HTR-8/SVneo (cell line): ENCODE measurements at regions not wholly inside any gene's neighbourhood (a gene's known extent, or its start where the extent isn't known, plus 50 kb on each side); places are given as distances from the start of the nearest gene placed in this dataset.
"Not testable (repeated sequence)": the region's sequence is repeated elsewhere in the genome, so short reads cannot be mapped to it uniquely, and the experiment has no call there.

ENCODE experiments used
- DNase-seq: peaks from one replicate; pipeline ENCODE4 v3.0.0; 2011; ENCODE audit warnings: low spot score, mixed read lengths; ENCODE audit not compliant: insufficient read length
- FAIRE-seq: peaks from 2 replicates; lab custom pipeline; 2011; peaks lifted over from hg19 to GRCh38; lab: Jason Lieb, UNC

- FAIRE-seq: no peak
- DNase-seq: no peak
Observed at GRCh38 chr1:208460823-208461222, 216.6 kb upstream of the PLXNA2 start.

DNA sequence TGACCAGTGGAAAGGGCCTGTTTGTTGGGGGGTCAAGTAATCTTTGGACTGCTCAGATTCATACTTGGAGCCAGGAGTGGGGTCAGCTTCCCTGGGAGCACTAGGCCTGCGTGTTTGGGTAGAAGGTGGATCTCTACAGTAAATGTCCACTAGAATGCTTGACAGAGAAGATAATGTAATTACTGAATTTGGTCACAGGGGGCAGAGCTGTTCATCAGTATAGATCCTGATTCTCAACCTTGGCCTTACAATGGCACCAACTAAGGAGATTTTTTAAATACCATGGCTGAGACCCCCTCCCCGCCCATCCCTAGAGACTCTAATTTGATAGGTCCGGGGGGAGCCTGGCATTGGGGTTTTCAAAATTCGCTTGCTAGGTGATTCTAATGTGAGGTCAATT lies 217.5 kb upstream of the PLXNA2 start:
- DNase-seq (no peak), FAIRE-seq (no peak)

DNA sequence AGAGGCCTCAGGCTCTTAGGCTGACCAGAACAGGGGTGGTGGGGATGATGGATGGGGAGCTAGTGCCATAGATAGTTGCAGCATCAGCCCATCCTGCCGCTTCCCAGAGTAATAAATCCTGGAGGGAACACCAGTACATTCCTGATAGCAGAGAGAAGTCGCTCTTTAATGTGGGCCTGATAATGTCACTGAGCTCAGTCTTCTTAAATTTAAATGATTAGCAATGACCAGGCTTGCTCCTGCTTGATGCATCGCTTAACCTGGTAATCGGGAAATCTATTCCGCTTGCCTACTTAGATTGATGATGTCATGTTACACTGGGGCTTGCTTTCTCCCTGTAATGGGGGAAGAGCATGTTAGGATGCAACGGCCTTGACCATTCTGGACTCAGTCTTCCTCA lies 218.6 kb upstream of the PLXNA2 start:
- DNase-seq (no peak), FAIRE-seq (no peak)

DNA sequence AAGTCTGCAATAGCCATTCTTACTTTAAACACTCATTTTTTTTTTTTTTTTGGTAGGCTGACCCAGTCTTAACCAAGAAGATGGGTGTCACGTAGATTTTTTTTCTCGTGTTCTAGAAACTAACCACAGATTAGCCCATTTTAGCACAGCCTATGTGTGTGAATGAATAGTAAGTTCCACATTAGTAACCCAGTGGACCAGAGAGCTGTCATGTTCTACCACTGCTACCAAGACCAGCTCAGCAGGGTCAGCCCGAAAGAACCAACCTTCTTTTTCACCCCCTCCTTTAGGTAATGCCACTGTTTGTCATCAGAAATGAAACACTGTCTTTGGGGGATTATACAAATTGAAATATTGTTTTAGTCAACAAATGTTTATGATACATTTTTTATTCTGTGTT lies 221.1 kb upstream of the PLXNA2 start:
- DNase-seq (no peak), FAIRE-seq (no peak)

DNA sequence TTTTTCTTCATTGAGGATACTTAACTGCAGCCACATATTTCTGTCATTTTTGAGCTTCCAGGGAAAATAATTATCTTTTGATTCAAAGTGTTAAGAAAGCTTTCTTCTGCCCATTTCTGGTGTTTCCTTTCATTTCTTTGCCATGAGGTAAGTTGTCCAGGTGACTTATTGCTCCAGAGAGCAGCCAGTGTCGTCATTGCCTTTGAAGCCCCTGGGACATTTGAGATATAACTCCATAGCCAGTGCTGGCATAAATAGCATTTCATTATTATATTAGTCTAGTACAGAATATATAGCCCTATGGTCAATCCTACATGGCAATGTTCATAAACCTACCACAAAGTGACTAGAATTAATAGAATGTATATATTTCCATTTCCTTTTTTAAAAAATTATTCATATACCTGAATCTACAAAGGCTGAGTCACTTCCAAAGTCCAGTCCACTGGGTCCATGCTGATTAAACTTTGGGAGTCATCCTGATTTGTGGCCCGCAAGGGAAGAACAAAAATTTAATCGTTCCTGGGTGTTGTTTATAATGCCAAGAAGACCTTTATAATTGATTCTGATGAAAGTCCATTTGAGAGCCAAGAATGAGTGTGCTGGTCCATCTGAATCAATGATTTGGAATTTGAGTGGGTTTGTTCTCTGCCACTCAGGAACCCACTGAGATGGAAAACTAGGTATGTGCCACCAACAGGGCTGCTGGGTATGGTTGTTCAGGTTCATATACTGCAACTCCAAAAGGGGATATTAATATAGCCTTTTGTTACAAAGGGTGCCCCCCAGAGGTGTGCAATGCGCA lies 221.8 kb upstream of the PLXNA2 start:
- FAIRE-seq (no peak), DNase-seq (no peak)

GRCh38 chr1:208467151-208467780 lies 223.1 kb upstream of the PLXNA2 start:
- no peak for DNase-seq
- FAIRE-seq: no peak

GRCh38 chr1:208475449-208475848 lies 231.3 kb upstream of the PLXNA2 start:
- no peak for DNase-seq
- FAIRE-seq: no peak

- FAIRE-seq: no peak
- no peak for DNase-seq
Observed at GRCh38 chr1:208475951-208476845, 232.0 kb upstream of the PLXNA2 start.

- no peak for FAIRE-seq
- no peak for DNase-seq
Observed at GRCh38 chr1:208476846-208477170, 232.6 kb upstream of the PLXNA2 start.

DNA sequence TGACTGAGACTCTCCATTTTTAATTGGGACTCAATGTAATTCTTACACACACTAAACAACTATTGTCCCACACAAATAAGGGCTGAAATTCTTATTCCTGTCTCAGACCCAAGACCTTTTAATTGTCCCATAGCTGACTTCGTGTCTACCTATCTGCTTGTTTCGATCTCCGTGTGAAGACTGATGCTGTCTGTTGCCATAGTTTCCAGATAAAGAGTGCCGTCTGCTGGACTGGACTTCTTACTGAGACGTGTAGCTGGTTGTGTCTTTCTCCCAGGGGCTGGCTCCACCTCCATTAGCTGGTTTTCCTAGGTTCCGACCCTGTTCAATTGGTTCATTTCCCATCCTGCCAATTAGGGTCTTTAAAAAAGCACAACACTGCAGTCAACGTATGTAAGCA lies 235.3 kb upstream of the PLXNA2 start:
- no peak for FAIRE-seq
- no peak for DNase-seq

DNA sequence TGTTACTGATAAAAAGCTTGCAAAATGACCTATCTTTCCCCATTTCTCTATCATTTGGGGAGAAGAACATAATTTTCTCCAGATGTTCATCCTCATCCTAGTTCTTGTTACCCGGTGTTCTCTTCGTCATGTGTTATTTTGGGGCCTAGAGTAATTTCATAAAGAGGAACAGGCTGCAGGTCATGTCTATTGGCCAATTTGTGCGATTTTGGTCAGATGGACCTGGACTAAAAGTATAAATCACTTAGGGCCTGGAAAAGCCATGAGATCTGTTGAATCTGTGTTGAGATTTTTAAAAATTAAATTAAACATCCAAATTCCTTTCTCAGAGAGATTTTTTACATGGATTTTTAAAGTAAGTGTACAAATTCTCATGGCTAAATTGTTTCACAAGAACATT lies 241.3 kb upstream of the PLXNA2 start:
- DNase-seq: no peak

DNA sequence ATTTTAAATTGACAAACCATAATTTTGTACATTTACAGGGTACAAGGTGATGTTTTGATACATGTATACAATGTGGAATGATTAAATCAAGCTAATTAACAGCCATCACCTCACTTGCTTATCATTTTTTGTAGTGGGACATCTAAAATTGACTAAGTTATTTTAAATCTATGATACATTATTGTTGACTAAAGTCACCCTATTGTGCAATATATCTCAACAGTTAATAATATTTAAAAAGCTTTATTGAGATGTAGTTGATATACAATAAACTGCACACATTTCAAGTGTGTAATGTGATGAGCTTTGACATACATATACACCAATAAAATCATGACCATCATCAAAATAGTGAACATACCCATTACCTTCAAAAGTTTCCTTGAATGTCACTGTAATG lies 242.5 kb upstream of the PLXNA2 start:
- FAIRE-seq: no peak
- no peak for DNase-seq

More for the DNA sequence above, 241.3 kb upstream of the PLXNA2 start:
- no peak for FAIRE-seq

GRCh38 chr1:208488432-208488831 lies 244.2 kb upstream of the PLXNA2 start:
- DNase-seq, FAIRE-seq: not testable (repeated sequence)

DNA sequence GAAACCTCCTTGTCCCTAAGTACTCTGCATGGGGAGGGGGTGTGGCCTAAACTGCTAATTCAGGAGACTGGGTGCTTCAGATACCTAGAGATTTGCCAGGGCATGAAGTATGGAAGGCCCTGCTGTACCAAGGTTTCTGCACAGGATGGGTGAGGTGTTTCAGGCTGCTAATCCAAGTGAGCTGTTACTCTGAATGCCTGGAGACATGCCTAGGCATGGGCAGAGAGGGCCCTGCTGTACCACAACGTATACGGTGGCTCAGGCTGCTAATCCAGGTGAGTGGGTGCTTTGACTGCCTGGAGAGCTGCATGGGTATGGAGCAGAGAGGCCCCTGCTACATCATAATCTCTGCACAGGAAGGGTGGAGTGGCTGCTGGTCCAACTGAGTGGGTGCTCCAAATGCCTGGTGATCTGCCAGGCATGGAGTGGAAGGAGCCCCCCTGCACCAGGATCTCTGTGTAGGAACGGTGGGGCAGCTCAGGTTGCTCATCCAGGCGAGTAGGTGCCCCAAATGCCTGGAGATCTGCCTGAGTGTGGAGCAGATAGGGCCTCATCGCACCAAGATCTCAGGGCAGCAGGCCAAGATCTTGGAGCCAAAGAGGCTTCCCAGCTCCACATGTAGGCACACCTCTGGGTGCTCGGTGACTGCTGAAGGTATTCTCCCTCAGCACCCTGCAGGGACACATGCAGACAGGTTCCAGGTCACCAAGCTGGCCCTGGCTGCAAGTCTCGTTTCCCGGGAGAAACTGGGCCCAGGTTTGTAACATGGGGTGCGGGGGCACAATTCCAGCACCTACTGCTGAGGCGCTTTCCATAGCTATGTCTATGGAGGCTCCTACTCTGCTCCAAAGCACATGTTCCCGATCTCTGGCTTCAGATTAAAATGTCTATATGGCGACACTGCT lies 252.5 kb upstream of the PLXNA2 start:
- FAIRE-seq: no peak
- DNase-seq: no peak

GRCh38 chr1:208497866-208498541 lies 253.8 kb upstream of the PLXNA2 start:
- DNase-seq (no peak), FAIRE-seq (no peak)

DNA sequence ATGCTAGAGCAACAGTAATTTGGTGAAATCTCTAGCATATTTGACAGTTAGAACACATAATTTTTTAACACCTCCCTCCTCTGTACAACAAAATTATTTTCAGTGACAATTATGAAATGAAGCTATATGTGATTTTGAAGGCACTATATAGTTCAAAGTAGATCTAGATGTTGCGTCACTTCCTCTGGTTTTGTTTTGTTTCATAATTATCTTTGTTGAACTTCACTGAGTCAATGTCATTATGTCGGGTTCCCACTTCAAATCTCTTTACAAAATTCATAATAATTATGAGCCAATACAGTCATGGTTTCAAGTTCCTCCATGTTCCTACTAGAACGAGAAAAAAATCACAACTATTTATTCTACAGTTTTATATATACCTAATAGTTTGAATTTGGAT lies 254.8 kb upstream of the PLXNA2 start:
- DNase-seq (no peak), FAIRE-seq (no peak)

GRCh38 chr1:208499601-208500000 lies 255.4 kb upstream of the PLXNA2 start:
- FAIRE-seq: no peak
- DNase-seq: no peak

- FAIRE-seq (no peak), DNase-seq (no peak)
Observed at GRCh38 chr1:208500375-208500774, 256.2 kb upstream of the PLXNA2 start.

DNA sequence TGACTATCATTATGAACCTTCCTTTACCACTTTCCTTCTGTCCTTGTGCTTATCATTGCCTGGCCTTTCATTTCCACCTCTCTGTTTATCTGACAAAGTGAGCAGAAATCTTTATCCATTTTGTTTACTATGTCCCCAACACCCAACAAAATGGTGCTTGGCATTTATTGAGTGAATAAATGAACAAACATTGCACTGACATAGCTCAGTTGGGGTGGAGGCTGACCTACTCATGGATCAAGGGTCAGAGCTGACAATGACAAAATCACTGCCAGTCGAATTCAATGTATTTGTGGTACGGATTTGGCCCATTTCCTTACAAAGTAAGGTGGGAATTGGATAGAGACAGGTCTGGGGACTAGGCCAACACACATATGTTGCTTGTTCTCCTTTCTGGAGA lies 257.4 kb upstream of the PLXNA2 start:
- FAIRE-seq (no peak), DNase-seq (no peak)
